ENCODE measurements at regions not wholly inside any gene's neighbourhood (a gene's known extent, or its start where the extent isn't known, plus 50 kb on each side); places are given as distances from the start of the nearest gene placed in this dataset.
"Not testable (repeated sequence)": the region's sequence is repeated elsewhere in the genome, so short reads cannot be mapped to it uniquely, and the experiment has no call there.

DNA sequence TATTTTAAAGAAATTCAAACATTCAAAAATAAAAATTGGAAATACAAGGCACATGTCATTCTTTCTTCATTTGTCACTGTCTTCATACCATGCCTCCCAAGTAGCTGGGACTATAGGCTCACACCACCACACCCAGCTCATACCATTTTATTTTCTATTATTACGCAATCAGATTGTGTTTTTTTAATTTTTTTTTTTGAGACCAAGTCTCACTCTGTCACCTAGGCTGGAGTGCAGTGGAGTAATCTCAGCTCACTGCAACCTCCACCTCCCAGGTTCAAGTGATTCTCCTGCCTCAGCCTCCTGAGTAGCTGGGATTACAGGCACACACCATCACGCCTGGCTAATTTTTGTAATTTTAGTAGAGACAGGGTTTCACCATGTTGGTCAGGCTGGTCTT lies 526.1 kb downstream of the DTWD2 start:
- not testable (repeated sequence) for DNase-seq

DNA sequence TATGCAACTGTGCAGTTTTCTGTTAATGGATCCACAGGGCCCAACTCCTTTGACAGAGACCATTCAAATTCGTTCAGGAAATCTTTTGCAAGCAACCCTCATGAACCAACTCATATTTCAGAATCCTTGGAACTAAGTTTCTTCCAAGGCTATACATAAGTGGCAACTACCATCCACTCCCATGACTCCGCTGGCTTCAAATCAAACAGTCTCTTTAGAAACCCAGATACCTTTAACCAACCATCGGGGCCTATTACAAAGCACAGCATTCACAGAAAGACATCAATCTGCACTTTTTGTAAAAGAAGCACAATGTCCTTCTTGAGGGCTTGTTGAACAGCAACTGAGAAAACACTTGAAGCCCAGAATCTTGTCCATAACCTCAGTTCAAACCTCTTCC lies 526.9 kb downstream of the DTWD2 start:
- no peak for DNase-seq

DNA sequence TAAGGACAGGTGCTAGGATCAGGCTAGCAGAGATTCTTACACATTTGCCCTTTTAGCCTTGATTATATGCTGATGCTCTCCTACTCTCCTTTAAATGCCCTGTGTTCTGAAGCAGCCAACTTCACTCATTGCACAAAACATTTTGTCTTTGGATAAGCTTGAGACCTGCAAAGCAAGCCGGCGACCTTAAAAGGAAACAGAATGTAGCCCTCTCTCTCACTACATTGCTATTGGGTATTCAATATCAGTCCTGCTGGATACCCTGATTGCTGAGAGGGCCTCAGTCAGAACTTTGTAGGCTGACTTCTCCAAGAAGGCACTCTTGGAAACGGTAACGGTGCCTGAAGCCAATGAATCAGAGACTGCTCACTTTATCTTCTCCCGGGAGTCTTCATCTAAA lies 528.9 kb downstream of the DTWD2 start:
- no peak for DNase-seq

DNA sequence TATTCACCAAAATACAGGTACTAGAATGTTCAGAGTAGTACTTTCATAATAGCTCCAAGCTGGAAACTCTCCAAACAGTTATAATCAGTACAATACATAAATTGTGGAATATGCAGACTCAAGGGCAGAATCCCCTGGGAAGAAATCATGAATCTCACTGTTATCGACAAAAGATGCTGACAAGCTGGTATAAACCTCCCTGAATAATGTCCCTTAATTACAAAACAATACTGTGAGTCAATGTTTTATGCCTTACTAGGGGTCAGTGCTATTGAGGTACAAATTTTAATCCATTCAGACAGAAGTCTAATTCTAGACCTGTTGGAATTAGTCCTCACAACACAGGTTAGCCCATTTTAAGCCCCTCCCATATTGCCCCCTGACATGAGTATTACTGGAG lies 532.3 kb downstream of the DTWD2 start:
- no peak for DNase-seq

DNA sequence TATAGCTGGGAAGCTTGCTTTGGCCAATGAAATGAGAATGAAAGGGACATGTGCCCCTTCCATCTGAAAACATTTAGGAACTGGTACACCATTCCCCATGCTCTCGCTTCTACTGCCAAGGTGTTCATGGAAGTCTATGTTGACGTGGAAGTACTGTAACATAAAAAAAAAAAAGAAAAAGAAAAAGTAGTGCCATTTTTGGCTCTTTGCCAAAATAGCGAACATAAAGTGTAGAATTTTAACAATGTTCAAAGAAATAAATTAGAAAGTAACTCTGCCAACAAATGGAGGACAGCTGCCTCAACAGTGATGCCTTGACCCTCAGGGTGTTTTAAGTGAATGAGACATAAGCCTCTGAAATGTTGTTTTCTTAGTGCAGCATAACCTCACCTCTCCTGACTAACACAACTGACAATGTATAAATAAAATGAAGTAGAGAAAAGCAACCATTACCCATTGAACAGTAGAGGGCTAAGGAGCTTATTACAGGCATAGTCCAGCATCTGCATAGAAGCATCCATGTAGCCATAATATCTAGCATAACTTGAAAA lies 536.6 kb downstream of the DTWD2 start:
- no peak for DNase-seq

DNA sequence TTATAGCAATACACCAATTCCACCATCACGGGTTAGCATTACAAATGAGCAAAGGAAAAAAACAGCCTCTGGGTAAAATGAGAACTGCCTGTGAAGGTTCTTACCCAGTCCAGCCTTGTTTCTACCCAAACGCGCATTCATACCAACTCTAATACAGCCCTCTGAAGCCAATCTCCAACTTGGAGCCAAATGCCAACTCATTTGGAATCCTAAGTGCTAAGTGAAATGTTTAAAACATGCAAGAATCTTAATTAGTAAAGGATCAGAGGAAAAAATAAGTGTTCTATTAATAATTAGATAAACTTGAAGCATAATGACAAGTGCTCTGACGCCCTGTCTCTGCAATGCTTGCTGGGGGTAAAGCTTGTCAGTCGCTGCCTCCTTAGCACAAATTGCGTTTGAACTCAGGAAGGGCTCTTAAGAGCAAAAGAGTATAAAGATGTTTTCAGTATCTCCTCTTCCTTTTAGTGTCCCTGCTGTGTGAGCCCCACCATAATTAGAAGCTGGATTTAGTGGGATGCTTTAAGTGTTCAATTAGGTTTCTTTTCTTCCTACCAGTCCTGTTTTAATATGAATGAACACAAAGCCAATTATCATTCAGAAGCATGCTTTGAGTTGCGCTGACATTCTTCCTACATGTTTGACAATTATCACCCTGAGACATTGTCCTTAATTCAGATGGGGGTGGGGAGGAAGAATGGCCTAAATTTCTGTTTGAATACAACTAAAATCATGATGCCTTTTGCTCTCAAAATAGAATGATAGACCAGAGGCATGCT lies 537.6 kb downstream of the DTWD2 start:
- no peak for DNase-seq

DNA sequence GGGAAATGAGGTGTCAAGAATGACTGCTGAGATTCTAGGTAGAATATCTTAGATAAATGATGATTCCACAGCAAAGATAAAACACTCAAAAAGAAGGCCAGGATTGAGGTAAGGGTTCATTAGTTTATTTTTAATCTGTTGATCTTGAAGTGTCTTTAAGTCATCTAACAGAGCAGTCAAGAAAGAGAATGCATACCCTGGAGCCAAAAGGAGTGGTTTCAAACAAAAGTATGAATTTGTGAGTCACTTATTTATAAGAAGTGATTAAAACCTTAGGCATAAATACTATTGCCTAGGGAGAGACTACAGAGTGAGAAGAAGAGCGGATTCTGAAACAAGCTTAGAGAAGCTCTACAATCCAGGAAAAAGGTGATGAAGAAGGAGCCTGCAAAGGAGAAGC lies 541.0 kb downstream of the DTWD2 start:
- DNase-seq: no peak

DNA sequence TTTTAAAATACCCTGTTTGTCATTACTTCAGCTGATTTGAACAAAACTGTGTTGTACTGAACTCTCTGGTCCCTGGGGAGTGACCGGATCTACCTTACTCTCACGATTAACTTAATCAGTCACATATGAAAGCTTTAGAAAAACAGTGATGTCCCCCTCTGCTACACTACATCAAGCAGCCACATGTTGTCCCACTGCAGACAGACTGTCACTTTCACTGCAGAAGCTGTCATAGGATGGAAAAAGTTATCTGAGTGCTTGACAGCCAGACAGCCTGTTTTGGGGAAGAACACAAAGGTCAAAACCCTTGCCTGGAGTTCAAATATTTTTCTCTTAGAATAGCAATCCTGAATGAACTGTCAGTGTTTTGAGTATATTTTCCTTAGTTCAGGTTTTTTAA lies 546.4 kb downstream of the DTWD2 start:
- no peak for DNase-seq

DNA sequence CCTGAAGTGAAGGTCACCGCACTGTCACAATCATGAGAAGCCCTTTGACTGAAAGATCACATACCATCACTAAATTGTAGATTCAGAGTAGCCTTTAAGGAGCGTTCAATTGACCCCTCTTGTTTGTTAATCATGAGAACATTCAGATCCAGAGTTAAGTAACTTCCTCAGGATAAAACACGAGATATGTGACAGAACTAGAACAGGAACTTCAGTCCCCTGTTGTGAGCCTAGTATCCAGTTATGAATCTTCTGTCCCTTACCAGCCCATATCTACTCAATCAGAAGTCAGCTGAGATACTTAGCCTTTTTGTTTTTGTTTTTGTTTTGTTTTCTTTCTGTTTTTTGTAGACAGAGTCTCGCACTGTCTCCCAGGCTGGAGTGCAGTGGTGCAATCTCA lies 547.3 kb downstream of the DTWD2 start:
- DNase-seq: no peak

DNA sequence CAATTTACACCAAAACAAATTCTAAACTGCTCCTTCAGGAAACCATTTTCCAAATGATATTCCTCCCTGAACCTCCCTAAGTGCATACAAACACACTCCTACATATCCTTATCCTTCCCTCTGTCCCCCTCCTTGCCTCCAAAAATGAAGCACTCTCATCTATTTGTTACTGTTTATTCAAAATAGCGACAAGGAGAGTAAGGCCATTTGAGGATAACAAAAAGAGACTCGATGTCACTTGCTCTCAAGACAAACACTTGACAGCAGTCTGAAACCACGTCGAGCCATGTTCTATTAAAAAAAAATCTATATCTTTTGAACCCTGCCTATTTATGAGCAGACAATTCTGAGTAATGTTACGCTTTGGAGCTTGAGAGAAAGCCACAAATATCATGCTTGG lies 547.9 kb downstream of the DTWD2 start:
- no peak for DNase-seq

DNA sequence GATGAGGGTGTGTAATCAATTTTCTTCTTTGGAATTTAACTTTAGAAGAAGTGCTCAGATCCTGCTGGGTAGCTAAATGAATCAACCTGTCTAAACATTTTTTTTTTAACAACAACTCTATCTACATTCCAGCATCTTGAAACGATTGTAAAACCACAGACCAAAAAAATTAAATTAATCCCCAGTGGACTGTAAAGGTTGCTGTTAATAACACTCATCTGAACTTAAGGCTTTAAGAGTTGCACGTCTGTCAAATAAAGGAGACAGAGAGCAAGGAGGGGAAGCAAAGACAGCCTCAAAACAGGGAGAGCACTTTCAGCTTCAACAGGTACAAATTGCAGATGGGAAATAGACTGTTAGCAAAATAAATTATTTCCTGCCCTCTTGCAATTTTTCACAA lies 548.5 kb downstream of the DTWD2 start:
- no peak for DNase-seq

DNA sequence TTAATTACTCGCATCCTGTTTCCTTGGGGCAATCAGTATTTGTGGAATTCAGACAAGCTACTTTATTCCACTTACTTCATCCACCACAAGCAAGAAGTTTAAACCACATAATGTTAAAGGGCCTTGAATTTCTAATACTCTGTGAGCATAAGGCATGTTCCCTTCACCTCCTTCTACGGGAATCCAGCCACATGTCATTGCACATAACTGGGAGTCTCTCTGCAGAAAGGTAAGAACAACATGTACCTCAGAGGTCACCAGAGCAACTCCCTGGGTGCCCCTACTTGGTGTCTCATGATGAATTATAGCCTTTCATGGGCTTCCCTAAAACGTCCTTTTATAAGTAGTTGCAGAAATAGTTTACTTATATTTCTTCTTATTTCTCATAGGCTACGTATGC lies 553.2 kb downstream of the DTWD2 start:
- DNase-seq: no peak

DNA sequence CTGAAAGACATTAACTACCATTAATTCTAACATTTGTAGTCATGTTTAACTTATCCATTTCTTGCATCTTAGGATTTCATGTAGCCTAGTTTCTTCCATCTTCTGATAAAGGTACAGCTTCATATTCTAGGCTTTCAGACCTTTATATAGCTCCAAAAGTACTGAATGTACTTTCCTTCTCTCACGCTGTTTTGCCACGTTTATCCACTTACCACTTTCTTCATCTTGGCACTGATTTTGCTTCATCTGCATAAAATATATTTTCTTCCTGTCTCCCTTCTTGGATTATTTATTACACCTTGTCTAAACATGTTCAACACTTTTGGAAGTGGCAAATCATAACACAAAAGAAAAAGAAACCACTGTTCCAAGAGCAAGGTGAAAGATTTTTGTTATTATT lies 553.8 kb downstream of the DTWD2 start:
- no peak for DNase-seq

DNA sequence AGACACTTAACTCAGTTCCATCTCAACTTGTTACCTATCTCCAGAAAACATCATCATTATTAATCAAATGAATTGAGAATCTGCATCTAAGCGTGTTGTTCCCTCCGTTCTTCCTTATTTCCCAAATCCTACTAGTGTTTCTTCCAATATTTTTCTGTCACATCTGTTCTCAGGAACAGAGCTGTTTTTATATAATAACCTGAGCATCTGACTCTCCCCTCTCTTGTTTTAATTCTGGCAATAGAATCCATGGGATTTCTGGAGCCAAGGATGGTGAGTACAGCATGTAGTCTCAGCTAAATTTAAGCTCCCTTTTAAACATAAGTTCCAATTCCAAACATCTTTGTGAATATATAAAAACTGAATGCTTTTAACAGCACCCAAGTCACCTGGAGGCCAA lies 558.3 kb downstream of the DTWD2 start:
- DNase-seq: no peak

DNA sequence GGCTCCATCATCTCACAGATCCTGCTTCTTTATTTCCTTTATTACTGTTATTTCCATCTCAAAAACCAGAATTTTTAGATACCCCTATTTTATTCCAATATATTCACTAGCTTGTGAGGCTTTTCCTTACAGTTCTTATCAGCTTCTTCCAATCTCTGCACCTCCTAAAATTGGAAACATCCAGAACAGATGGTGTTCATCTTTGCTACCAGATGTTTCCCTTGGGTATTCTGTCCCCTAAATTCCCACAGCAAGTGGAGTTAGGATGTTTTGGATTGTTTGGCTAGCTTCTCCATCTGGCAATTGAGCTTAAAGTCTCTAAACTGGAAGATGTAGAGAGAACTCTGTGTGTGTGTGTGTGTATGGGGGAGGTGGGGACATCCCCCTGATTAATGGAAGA lies 580.4 kb downstream of the DTWD2 start:
- no peak for DNase-seq

DNA sequence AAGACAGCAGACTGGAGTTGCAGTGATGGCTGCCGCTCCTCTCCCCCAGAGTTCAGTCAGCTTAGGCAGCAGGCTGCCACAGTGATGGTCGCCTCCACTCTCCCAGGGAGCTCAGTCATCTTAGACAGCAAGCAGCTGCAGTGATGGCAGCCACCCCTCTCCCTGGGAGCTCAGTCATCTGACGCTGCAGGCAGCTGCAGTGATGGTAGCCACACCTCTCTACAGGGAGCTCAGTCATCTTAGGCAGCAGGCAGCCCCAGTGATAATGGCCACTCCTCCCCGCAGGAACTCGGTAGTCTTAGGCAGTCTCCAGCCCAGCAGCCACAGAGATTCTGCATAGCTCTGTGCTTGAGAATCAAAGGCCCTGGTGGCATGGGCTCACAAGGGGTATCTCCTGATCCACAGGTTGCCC lies 582.7 kb downstream of the DTWD2 start:
- DNase-seq: no peak

DNA sequence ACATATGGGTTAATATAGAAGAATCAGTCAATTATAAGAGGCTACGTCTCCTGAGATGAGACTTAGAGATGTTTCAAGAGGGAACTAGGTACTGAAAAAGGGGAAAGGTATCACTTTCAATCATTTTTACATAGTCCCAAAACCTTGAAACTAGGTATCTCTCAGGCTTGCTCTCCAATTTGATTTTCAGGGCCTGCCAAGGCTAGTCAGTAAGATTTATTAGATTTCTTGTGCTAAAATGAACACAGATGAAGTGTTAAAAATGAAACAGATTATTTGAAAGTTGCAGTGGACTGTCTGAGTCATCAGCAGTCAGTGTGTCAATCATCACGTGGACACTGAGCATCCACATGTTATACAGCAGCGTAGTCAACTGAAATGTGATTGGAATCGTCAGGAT lies 591.1 kb downstream of the DTWD2 start:
- DNase-seq: no peak

DNA sequence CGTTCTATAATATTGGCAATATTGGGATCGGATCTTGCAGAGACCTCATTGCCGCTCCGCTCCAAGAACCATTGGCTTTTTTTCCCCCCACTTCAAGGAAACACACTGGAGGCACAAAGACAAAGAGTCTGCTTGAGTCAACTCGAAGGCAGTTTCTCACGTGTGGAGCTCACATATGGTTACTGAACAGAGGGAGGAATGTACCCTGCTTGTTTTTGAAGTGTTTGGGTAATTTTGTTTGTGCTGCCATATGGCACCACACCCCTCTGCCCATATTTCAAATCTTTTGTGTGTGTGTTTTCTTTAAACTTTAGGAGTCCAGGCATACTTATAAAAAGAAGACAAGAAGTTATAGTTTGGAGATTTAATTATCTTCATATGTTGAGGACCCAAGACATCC lies 595.9 kb downstream of the DTWD2 start:
- no peak for DNase-seq

DNA sequence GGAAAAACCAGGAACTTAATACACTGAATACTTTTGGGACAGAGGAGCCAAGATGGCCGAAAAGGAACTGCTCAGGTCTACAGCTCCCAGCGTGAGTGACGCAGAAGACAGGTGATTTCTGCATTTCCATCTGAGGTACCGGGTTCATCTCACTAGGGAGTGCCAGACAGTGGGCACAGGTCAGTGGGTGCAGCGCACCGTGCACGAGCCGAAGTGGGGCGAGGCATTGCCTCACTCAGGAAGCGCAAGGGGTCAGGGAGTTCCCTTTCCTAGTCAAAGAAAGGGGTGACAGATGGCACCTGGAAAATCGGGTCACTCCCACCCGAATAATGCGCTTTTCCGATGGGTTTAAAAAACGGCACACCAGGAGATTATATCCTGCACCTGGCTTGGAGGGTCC lies 605.4 kb downstream of the DTWD2 start:
- DNase-seq: not testable (repeated sequence)

DNA sequence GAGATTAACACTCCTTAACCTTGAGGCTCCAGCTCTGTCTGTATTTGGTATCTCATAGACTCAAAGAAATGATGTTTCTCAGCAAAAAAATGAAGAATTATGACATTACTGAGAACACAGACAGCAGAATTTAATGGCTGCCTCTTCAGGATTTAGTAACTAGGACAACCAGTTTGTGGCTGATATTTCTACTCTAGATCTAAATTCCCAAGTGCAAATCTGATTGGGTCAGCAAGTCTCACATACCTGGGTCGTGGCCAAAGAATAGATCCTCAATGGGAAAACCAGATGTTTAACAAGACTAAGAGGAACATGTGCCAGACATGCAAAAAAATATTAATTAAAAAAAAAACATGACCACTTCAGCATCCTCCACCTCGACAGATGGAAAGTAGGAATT lies 608.9 kb downstream of the DTWD2 start:
- no peak for DNase-seq

DNA sequence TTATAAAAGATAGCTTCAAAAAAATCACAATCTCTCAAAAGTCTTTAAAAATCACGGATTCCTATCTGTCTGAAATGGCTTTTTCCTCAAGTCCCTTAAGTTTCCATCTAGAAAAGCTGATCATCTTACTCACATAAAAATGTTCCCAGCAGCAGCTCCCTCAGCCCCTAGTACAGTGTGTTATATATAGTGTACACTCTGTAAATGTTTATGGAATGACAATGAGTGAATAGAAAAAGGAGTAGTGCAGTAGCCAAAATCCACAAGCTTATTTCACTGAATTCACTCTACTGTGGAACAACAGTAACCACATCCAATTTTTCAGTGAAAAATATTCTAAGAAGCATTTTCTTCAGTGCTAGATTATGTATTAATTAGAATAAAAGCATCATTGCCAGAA lies 609.4 kb downstream of the DTWD2 start:
- no peak for DNase-seq

DNA sequence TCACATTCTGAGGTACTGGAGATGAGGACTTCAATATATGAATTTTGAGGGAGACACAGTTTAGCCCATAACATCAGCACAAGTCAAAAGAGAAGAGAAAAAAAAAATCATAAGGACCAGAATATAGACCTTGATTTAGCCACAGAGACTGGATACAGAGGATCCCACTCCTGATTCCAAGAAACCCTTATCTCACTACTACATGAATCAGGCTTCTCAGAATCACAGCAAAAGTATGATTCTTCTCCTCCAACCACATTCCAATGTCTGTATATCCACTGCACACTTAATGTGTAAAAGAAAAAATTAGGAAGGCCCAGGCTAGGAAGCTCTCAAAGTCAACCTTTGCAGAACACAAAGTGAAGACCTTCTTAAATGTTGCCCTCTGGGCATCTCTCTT lies 610.9 kb downstream of the DTWD2 start:
- DNase-seq: no peak

DNA sequence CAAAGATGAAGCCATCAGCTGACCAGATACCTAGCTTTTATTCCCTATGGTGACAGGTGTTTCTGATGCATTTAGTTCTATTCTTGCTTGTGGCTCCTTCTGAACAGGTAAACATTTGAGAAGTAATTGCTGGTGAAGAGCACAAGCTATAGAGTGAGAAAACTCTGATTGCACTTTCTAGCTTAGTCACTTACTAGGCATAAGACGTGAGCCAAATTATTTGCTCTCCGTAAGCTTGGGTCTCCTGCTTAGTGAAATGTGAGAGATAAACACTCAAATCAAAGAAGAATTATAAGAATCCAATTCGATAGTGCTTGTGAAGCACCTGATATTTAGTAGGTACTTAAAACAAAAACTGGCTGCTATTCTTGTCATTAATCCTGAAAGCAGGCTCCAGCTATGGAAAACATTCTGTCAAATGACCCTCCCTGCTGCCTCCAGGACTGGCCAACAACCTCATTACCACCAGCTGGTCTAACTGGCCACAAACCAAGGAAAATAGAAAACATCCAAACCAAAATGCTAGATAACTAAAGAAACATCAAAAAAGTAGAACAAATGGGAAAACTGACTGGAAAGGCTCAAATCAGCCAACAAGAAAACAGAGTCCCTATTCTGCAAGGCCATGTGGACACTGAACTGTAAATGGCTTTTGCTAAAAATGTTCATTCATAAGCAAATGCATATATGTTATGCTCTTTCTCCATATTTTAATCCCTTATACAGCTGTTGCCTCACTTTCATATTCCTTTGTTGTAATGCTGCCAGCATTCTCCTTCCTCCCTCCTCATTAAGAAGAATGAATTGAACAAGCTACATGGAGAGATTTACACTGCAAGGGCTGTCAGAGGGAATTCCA lies 616.1 kb downstream of the DTWD2 start:
- DNase-seq: no peak

DNA sequence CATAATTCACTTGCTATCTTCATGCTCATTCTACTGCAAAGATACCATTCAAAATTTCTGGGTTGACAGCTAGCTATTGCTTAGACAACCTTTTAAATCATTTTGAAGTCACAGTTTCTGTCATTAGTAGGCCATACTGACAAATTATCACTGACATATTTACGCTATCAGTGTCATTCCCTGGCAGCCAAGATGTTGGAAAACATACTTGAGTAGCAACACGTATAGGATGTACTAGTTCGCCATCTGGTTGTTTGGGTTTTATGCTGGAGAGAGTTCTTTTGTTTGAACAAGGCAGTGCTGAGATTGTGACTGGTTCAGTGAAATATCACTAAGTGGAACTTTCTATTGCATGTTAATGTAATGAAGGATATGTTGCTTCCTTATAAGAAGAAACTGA lies 621.9 kb downstream of the DTWD2 start:
- no peak for DNase-seq

All from CD4-positive, alpha-beta T cell treated with Interferon alpha-2 for 1 hour (primary cell).